HEK293 (cell line): ENCODE measurements at regions not wholly inside any gene's neighbourhood (a gene's known extent, or its start where the extent isn't known, plus 50 kb on each side); places are given as distances from the start of the nearest gene placed in this dataset.
A peak's percentile ranks its signal among the peaks of the same experiment; 100 is the strongest.

ENCODE experiments used
- CTCF ChIA-PET: fragments of 350-600 bp; formaldehyde crosslinking; extraction: SDS; loops from one replicate; lab custom pipeline; 2021; ENCODE audit warnings: antibody characterized with exemption; lab: Yijun Ruan, JAX
- POLR2A ChIA-PET: fragments of 300-600 bp; formaldehyde crosslinking; extraction: SDS; loops from one replicate; lab custom pipeline; 2020; ENCODE audit warnings: antibody characterized with exemption, inconsistent platforms; lab: Yijun Ruan, JAX
- H3K27ac ChIP-seq: fragments of 200-500 bp; sonication (Bioruptor generic); 2 replicates; pipeline ENCODE4 v1.5.1; 2014; ENCODE audit warnings: low read depth, low read length, control low read depth, inconsistent platforms; ENCODE audit errors: extremely low read depth
- H3K36me3 ChIP-seq, 2 experiments: fragments of 200-500 bp in 1 of 2; sonication (Bioruptor generic) in 1 of 2; 1 replicate in 1 of 2; 2 replicates in 1 of 2; pipeline ENCODE4 v1.5.1; 2014 to 2017; ENCODE audit warnings: inconsistent platforms in 2 of 2, low read length in 2 of 2; ENCODE audit not compliant: control insufficient read depth in 2 of 2, insufficient read depth in 1 of 2
- H3K4me1 ChIP-seq: fragments of 200-500 bp; sonication (Bioruptor generic); 2 replicates; pipeline ENCODE4 v1.5.1; 2014; ENCODE audit warnings: mild to moderate bottlenecking, low read length, inconsistent platforms; ENCODE audit not compliant: control insufficient read depth, insufficient read depth
- H3K4me3 ChIP-seq: 2 replicates; pipeline ENCODE4 v1.5.1; 2011; ENCODE audit warnings: low read depth, mild to moderate bottlenecking, control low read depth, low read length, moderate library complexity
- H3K9me3 ChIP-seq: fragments of 200-500 bp; sonication (Bioruptor generic); 2 replicates; pipeline ENCODE4 v1.5.1; 2014; ENCODE audit warnings: low read depth, low read length, inconsistent platforms; ENCODE audit not compliant: control insufficient read depth, insufficient read depth
- BCL11B ChIP-seq: fragments of 450-650 bp; formaldehyde crosslinking; IDR thresholded peaks from 2 replicates; pipeline ENCODE4 v1.5.1; 2016; ENCODE audit warnings: low read depth, missing biosample characterization, missing genetic modification characterization
- EGR2 ChIP-seq: fragments of 450-650 bp; formaldehyde crosslinking; IDR thresholded peaks from 2 replicates; pipeline ENCODE4 v1.5.1; 2016; ENCODE audit warnings: low read depth, missing biosample characterization, missing genetic modification characterization
- GLIS1 ChIP-seq: fragments of 450-650 bp; formaldehyde crosslinking; IDR thresholded peaks from 2 replicates; pipeline ENCODE4 v1.5.1; 2016; ENCODE audit warnings: missing biosample characterization, missing genetic modification characterization
- HOXC10 ChIP-seq: sonication (generic); formaldehyde crosslinking; IDR thresholded peaks from 2 replicates; pipeline ENCODE4 v1.8.1; 2023; ENCODE audit warnings: mild to moderate bottlenecking, missing genetic modification reagents
- KLF1 ChIP-seq: fragments of 450-650 bp; formaldehyde crosslinking; IDR thresholded peaks from 2 replicates; pipeline ENCODE4 v1.5.1; 2016; ENCODE audit warnings: missing biosample characterization, missing genetic modification characterization
- KLF16 ChIP-seq: fragments of 450-650 bp; formaldehyde crosslinking; IDR thresholded peaks from 2 replicates; pipeline ENCODE4 v1.5.1; 2017; ENCODE audit warnings: missing biosample characterization, missing genetic modification characterization
- MEIS1 ChIP-seq: sonication (generic); formaldehyde crosslinking; IDR thresholded peaks from 2 replicates; pipeline ENCODE4 v1.8.1; 2022; ENCODE audit warnings: missing genetic modification reagents, mild to moderate bottlenecking, borderline replicate concordance
- SCRT2 ChIP-seq: fragments of 450-650 bp; formaldehyde crosslinking; IDR thresholded peaks from 2 replicates; pipeline ENCODE4 v1.5.1; 2016; ENCODE audit warnings: missing biosample characterization, missing genetic modification characterization
- TCF7L2 ChIP-seq: IDR thresholded peaks from 2 replicates; pipeline ENCODE4 v1.6.1; 2011; ENCODE audit warnings: low read depth, mild to moderate bottlenecking, inconsistent platforms, low read length, moderate library complexity, borderline replicate concordance
- ZFHX2 ChIP-seq: fragments of 450-650 bp; formaldehyde crosslinking; conservative IDR thresholded peaks from 2 replicates; pipeline ENCODE4 v1.5.1; 2016; ENCODE audit warnings: missing biosample characterization, missing genetic modification characterization
- ZFP41 ChIP-seq: fragments of 450-650 bp; formaldehyde crosslinking; IDR thresholded peaks from 2 replicates; pipeline ENCODE4 v1.5.1; 2016; ENCODE audit warnings: missing biosample characterization, missing genetic modification characterization, borderline replicate concordance
- ZIC2 ChIP-seq: fragments of 450-650 bp; formaldehyde crosslinking; IDR thresholded peaks from 2 replicates; pipeline ENCODE4 v1.5.1; 2016; ENCODE audit warnings: missing biosample characterization, missing genetic modification characterization
- ZNF140 ChIP-seq: fragments of 450-650 bp; formaldehyde crosslinking; IDR thresholded peaks from 2 replicates; pipeline ENCODE4 v1.5.1; 2016; ENCODE audit warnings: missing biosample characterization, missing genetic modification characterization
- ZNF16 ChIP-seq: fragments of 450-650 bp; formaldehyde crosslinking; IDR thresholded peaks from 2 replicates; pipeline ENCODE4 v1.5.1; 2016; ENCODE audit warnings: low read depth, missing biosample characterization, missing genetic modification characterization
- ZNF169 ChIP-seq: fragments of 450-650 bp; formaldehyde crosslinking; IDR thresholded peaks from 2 replicates; pipeline ENCODE4 v1.5.1; 2016; ENCODE audit warnings: missing biosample characterization, missing genetic modification characterization
- ZNF174 ChIP-seq: fragments of 450-650 bp; formaldehyde crosslinking; IDR thresholded peaks from 2 replicates; pipeline ENCODE4 v1.5.0; 2017; ENCODE audit warnings: missing biosample characterization, mild to moderate bottlenecking, missing genetic modification characterization
- ZNF311 ChIP-seq: fragments of 450-650 bp; formaldehyde crosslinking; IDR thresholded peaks from 2 replicates; pipeline ENCODE4 v1.5.1; 2017; ENCODE audit warnings: missing biosample characterization, missing genetic modification characterization, borderline replicate concordance
- ZNF404 ChIP-seq: fragments of 450-650 bp; formaldehyde crosslinking; IDR thresholded peaks from 2 replicates; pipeline ENCODE4 v1.5.1; 2017; ENCODE audit warnings: missing biosample characterization, missing genetic modification characterization
- ZNF433 ChIP-seq: fragments of 450-650 bp; formaldehyde crosslinking; IDR thresholded peaks from 2 replicates; pipeline ENCODE4 v1.5.1; 2016; ENCODE audit warnings: missing biosample characterization, missing genetic modification characterization, low read depth
- ZNF488 ChIP-seq: fragments of 450-650 bp; formaldehyde crosslinking; IDR thresholded peaks from 2 replicates; pipeline ENCODE4 v1.5.1; 2016; ENCODE audit warnings: missing biosample characterization, missing genetic modification characterization
- ZNF510 ChIP-seq: fragments of 450-650 bp; formaldehyde crosslinking; IDR thresholded peaks from 2 replicates; pipeline ENCODE4 v1.5.1; 2018; ENCODE audit warnings: mild to moderate bottlenecking, missing genetic modification characterization, missing biosample characterization; ENCODE audit not compliant: insufficient replicate concordance
- ZNF555 ChIP-seq: fragments of 450-650 bp; formaldehyde crosslinking; conservative IDR thresholded peaks from 2 replicates; pipeline ENCODE4 v1.5.1; 2017; ENCODE audit warnings: missing biosample characterization, mild to moderate bottlenecking, missing genetic modification characterization, inconsistent platforms
- ZNF561 ChIP-seq: fragments of 450-650 bp; IDR thresholded peaks from 2 replicates; pipeline ENCODE4 v1.5.1; 2018; ENCODE audit warnings: missing biosample characterization, missing genetic modification characterization, borderline replicate concordance
- ZNF658 ChIP-seq: fragments of 450-650 bp; formaldehyde crosslinking; IDR thresholded peaks from 2 replicates; pipeline ENCODE4; 2016; ENCODE audit warnings: missing biosample characterization, missing genetic modification characterization
- ZSCAN23 ChIP-seq: fragments of 450-650 bp; formaldehyde crosslinking; IDR thresholded peaks from 2 replicates; pipeline ENCODE4 v1.5.1; 2016; ENCODE audit warnings: missing biosample characterization, missing genetic modification characterization
- TF ChIP-seq, protein P1 (sequence below): fragments of 450-650 bp; formaldehyde crosslinking; IDR thresholded peaks from 2 replicates; pipeline ENCODE4 v1.5.1; 2016; ENCODE audit warnings: missing biosample characterization, missing genetic modification characterization
- TF ChIP-seq, protein P2 (sequence below): fragments of 450-650 bp; formaldehyde crosslinking; IDR thresholded peaks from 2 replicates; pipeline ENCODE4 v1.5.1; 2016; ENCODE audit warnings: missing biosample characterization, missing genetic modification characterization
- TF ChIP-seq, protein P3 (sequence below): fragments of 450-650 bp; formaldehyde crosslinking; IDR thresholded peaks from 2 replicates; pipeline ENCODE4 v1.5.1; 2016; ENCODE audit warnings: missing biosample characterization, missing genetic modification characterization

- Histone ChIP-seq H3K36me3 (no peaks in the 10 kb centered on the region), H3K27ac (no peak overlapping the region), H3K9me3 (no peaks in the 10 kb centered on the region; the same call in 1 of the 2 replicates), H3K4me3 (no peak overlapping the region)
- ChIA-PET POLR2A (no interaction called here), CTCF (no interaction called here)
- peak; percentile 56 for TF ChIP-seq KLF1 (tag by site-specific recombination)
- no peak for TF ChIP-seq BCL11B (tag by site-specific recombination)
- peak; percentile 68 for TF ChIP-seq ZIC2
- TF ChIP-seq, all 188 proteins: peak for 2
- H3K4me1 ChIP-seq: no peaks in the 10 kb centered on the region
Observed at GRCh38 chr12:105698075-105698474, 367.6 kb downstream of the C12orf75 start.

DNA sequence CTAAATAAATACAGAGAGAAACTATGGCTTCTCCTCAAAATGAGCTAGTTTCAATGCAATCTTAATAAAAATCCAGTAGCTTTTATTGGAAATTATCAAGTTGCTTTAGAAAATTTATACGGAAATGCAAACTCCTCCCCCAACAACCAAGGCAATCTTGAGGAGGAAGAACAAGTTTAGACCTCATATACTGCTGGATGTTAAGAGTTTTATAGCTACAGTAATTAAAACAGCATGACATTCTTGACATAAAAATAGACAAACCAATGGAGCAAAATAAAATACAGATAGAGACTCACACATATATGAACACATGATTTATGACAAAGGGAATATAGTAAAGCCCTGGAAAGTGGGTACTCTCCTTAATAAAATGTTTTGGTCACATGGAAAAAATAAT is 368.7 kb downstream of the C12orf75 start:
- CTCF ChIA-PET: interaction anchor here (0.7 kb wide), 1 partner anchor 404 kb away, joined by 3 read pairs; no protein-coding TSS in a partner anchor
- Histone ChIP-seq H3K4me3 (no peak overlapping the region), H3K36me3 (no peaks in the 10 kb centered on the region)
- TF ChIP-seq ZNF16 (tag by site-specific recombination): no peak
- TF ChIP-seq, all 188 proteins: peak for 0
- Histone ChIP-seq H3K4me1 (no peaks in the 10 kb centered on the region), H3K9me3 (no peaks in the 10 kb centered on the region; the same call in 1 of the 2 replicates), H3K27ac (no peak overlapping the region)
- POLR2A ChIA-PET: no interaction called here

DNA sequence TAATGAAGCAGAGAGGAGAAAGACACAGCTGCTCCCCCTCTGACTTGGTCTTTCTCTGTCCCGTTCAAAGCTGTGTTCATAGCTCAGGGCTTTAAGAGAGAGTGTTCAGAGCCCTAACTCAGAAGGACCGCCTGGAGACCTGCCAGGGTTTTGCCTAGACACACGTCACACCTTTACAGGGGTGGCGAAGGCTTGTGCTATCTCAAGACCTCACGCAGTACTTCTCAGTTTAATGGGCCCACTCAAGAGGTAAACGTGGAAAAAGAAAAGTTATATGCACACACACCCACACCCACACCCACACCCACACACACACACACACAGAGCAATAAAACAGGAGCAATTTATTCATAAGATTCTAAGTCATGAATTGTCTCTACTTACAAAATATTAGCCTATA is 374.3 kb downstream of the C12orf75 start:
- Histone ChIP-seq H3K36me3 (no peaks in the 10 kb centered on the region), H3K9me3 (no peaks in the 10 kb centered on the region), H3K4me3 (no peak overlapping the region), H3K4me1 (peaks cover 11% of the 10 kb centered on the region), H3K27ac (no peak overlapping the region)
- ChIA-PET CTCF (interaction anchor here (0.7 to 4.1 kb wide), 14 partner anchors 9 to 578 kb away, joined by 3 to 39 read pairs (median 4); no protein-coding TSS in a partner anchor), POLR2A (no interaction called here)
- TF ChIP-seq KLF1 (tag by site-specific recombination): peak; percentile 67
- no peak for TF ChIP-seq ZNF433 (tag by site-specific recombination)
- no peak for TF ChIP-seq SCRT2 (tag by site-specific recombination)
- peak; percentile 97 for TF ChIP-seq ZFHX2 (tag by site-specific recombination)
- no peak for TF ChIP-seq ZNF510 (tag by site-specific recombination)
- TF ChIP-seq, protein P1, sequence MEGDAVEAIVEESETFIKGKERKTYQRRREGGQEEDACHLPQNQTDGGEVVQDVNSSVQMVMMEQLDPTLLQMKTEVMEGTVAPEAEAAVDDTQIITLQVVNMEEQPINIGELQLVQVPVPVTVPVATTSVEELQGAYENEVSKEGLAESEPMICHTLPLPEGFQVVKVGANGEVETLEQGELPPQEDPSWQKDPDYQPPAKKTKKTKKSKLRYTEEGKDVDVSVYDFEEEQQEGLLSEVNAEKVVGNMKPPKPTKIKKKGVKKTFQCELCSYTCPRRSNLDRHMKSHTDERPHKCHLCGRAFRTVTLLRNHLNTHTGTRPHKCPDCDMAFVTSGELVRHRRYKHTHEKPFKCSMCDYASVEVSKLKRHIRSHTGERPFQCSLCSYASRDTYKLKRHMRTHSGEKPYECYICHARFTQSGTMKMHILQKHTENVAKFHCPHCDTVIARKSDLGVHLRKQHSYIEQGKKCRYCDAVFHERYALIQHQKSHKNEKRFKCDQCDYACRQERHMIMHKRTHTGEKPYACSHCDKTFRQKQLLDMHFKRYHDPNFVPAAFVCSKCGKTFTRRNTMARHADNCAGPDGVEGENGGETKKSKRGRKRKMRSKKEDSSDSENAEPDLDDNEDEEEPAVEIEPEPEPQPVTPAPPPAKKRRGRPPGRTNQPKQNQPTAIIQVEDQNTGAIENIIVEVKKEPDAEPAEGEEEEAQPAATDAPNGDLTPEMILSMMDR (tag by site-specific recombination): no peak
- TF ChIP-seq MEIS1: no peak
- no peak for TF ChIP-seq ZNF311
- TF ChIP-seq ZNF140 (tag by site-specific recombination): no peak
- no peak for TF ChIP-seq ZNF658 (tag by site-specific recombination)
- TF ChIP-seq, protein P2, sequence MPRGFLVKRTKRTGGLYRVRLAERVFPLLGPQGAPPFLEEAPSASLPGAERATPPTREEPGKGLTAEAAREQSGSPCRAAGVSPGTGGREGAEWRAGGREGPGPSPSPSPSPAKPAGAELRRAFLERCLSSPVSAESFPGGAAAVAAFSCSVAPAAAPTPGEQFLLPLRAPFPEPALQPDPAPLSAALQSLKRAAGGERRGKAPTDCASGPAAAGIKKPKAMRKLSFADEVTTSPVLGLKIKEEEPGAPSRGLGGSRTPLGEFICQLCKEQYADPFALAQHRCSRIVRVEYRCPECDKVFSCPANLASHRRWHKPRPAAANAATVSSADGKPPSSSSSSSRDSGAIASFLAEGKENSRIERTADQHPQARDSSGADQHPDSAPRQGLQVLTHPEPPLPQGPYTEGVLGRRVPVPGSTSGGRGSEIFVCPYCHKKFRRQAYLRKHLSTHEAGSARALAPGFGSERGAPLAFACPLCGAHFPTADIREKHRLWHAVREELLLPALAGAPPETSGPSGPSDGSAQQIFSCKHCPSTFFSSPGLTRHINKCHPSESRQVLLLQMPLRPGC (tag by site-specific recombination): no peak
- no peak for TF ChIP-seq ZNF555 (tag by site-specific recombination)
- peak; percentile 37 for TF ChIP-seq GLIS1
- no peak for TF ChIP-seq ZNF174
- TF ChIP-seq ZNF404 (tag by site-specific recombination): no peak
- no peak for TF ChIP-seq ZNF488 (tag by site-specific recombination)
- TF ChIP-seq, protein P3, sequence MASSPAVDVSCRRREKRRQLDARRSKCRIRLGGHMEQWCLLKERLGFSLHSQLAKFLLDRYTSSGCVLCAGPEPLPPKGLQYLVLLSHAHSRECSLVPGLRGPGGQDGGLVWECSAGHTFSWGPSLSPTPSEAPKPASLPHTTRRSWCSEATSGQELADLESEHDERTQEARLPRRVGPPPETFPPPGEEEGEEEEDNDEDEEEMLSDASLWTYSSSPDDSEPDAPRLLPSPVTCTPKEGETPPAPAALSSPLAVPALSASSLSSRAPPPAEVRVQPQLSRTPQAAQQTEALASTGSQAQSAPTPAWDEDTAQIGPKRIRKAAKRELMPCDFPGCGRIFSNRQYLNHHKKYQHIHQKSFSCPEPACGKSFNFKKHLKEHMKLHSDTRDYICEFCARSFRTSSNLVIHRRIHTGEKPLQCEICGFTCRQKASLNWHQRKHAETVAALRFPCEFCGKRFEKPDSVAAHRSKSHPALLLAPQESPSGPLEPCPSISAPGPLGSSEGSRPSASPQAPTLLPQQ (tag by site-specific recombination): no peak
- TF ChIP-seq ZSCAN23: no peak
- peak; percentile 94 for TF ChIP-seq EGR2
- no peak for TF ChIP-seq ZFP41 (tag by site-specific recombination)
- TF ChIP-seq ZNF169 (tag by site-specific recombination): no peak
- no peak for TF ChIP-seq KLF16 (tag by site-specific recombination)
- no peak for TF ChIP-seq ZNF561 (tag by site-specific recombination)
- TF ChIP-seq TCF7L2: no peak
- no peak for TF ChIP-seq HOXC10 (CRISPR knock-in tag)
